Astrocyte (in vitro differentiated cells and primary cell): ENCODE measurements at regions not wholly inside any gene's neighbourhood (a gene's known extent, or its start where the extent isn't known, plus 50 kb on each side); places are given as distances from the start of the nearest gene placed in this dataset.

Experiments used
- DNase-seq: peaks from one replicate; pipeline ENCODE4 v3.0.0-alpha.2; 2010; ENCODE audit warnings: low read depth
- FAIRE-seq: peaks from 2 replicates; lab custom pipeline; 2011; peaks lifted over from hg19 to GRCh38; lab: Jason Lieb, UNC
- H2AFZ ChIP-seq: 2 replicates; pipeline ENCODE4 v1.6.0; 2012; ENCODE audit warnings: low read depth, low read length, inconsistent platforms
- H3K27ac ChIP-seq: 2 replicates; pipeline ENCODE4 v1.5.1; 2011; ENCODE audit warnings: low read depth, low read length, inconsistent platforms
- H3K27me3 ChIP-seq: 2 replicates; pipeline ENCODE4 v1.6.0; 2011; ENCODE audit warnings: low read length, inconsistent platforms; ENCODE audit not compliant: insufficient read depth
- H3K36me3 ChIP-seq: 2 replicates; pipeline ENCODE4 v1.5.1; 2011; ENCODE audit warnings: low read length, inconsistent platforms; ENCODE audit not compliant: insufficient read depth
- H3K4me1 ChIP-seq: 2 replicates; pipeline ENCODE4 v1.5.1; 2011; ENCODE audit warnings: low read length, inconsistent platforms; ENCODE audit not compliant: insufficient read depth
- H3K4me2 ChIP-seq: 2 replicates; pipeline ENCODE4 v1.6.0; 2012; ENCODE audit warnings: low read length, inconsistent platforms
- H3K4me3 ChIP-seq: 2 replicates; pipeline ENCODE4 v1.5.1; 2011; ENCODE audit warnings: low read depth, mild to moderate bottlenecking, low read length, inconsistent platforms; ENCODE audit not compliant: insufficient read depth
- H3K79me2 ChIP-seq: 2 replicates; pipeline ENCODE4 v1.6.0; 2012; ENCODE audit warnings: mild to moderate bottlenecking, low read length, inconsistent platforms; ENCODE audit not compliant: insufficient read depth
- H3K9ac ChIP-seq: 2 replicates; pipeline ENCODE4 v1.6.0; 2012; ENCODE audit warnings: mild to moderate bottlenecking, low read length, inconsistent platforms
- H3K9me3 ChIP-seq: 2 replicates; pipeline ENCODE4 v1.5.1; 2012; ENCODE audit warnings: low read depth, mild to moderate bottlenecking, low read length, inconsistent platforms; ENCODE audit not compliant: insufficient read depth
- H4K20me1 ChIP-seq: 2 replicates; pipeline ENCODE4 v1.6.0; 2012; ENCODE audit warnings: low read length, inconsistent platforms; ENCODE audit not compliant: insufficient read depth
- H3K27ac Mint-ChIP-seq: one replicate; pipeline ENCODE4 v1.8.0; 2021; ENCODE audit warnings: mild to moderate bottlenecking, mixed read lengths; ENCODE audit not compliant: unreplicated experiment
- H3K27me3 Mint-ChIP-seq: one replicate; pipeline ENCODE4 v1.8.0; 2021; ENCODE audit warnings: low read depth, mixed read lengths; ENCODE audit not compliant: unreplicated experiment
- H3K36me3 Mint-ChIP-seq: one replicate; pipeline ENCODE4 v1.8.0; 2021; ENCODE audit warnings: low read depth, mixed read lengths; ENCODE audit not compliant: unreplicated experiment
- H3K4me1 Mint-ChIP-seq: one replicate; pipeline ENCODE4 v1.8.0; 2021; ENCODE audit warnings: low read depth, mixed read lengths; ENCODE audit not compliant: unreplicated experiment
- H3K4me3 Mint-ChIP-seq: one replicate; pipeline ENCODE4 v1.8.0; 2021; ENCODE audit warnings: mild to moderate bottlenecking, moderate library complexity, mixed read lengths; ENCODE audit not compliant: unreplicated experiment
- H3K9me3 Mint-ChIP-seq: one replicate; pipeline ENCODE4 v1.8.0; 2021; ENCODE audit warnings: mild to moderate bottlenecking, mixed read lengths; ENCODE audit not compliant: unreplicated experiment
- EZH2 ChIP-seq: IDR thresholded peaks from 2 replicates; pipeline ENCODE4 v1.6.1; 2012; ENCODE audit warnings: mild to moderate bottlenecking, low read length, inconsistent platforms; ENCODE audit not compliant: insufficient read depth
- TF ChIP-seq, protein P1 (sequence below): IDR thresholded peaks from 2 replicates; pipeline ENCODE4 v1.5.1; 2011; ENCODE audit warnings: low read depth, mild to moderate bottlenecking, inconsistent platforms, low read length, moderate library complexity; ENCODE audit not compliant: insufficient read depth

DNA sequence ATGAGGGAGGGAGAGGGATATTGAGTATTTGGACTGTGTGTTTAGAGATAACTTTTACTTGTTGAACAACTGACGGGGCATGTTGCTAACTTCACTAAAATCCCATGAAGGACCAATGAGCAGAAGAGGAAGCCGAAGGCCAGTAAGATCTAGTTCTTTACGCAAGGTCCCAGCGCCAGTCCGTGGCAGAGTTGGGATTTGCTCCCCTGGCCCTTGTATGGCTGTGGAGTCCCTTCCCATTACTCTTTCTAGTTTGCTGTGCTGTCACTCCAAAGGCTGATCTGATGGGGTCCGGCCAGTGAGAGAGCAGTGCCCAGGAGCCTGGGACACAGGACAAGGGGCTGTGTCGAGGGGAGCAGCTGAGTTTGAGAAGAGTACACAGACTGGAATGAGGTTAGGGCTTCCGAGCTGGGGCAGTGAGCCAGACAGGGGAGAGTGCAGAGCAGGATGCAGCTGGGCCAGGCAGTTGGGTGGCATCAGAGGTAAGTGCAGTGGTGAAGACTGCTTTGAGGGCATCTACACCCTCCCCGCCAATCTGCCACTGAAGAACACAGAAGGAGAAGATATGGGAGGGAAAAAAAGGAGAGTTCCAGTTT lies 692.9 kb upstream of the HS6ST1 start:
- no peak overlapping the region for H3K4me3 ChIP-seq

DNA sequence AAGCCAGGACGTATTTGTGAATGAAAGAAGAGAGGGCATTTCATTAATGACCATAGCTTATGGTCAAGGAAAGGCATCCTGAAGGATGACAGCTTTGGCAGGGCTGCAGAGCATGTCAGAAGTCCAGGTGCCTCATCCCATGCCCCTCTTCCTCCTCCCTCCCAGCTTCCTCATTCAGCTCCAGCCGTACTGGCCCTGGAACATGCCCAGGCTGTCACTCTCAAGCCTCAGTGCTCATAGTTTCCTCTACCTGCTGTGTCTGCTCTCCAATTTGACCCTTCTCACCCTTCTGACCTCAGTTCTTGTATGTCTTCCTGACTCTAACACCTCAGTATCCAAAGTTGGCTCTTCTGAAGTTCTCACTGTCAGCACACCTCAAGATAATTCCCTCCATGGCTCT lies 695.8 kb upstream of the HS6ST1 start:
- no peaks in the 10 kb centered on the region for H3K9me3 ChIP-seq
- H3K4me2 ChIP-seq: no peak overlapping the region
- peaks cover 3% of the 10 kb centered on the region for H3K9me3 Mint-ChIP-seq
- no peak overlapping the region for H3K9ac ChIP-seq
- no peaks in the 10 kb centered on the region for H4K20me1 ChIP-seq
- H3K4me3 ChIP-seq: no peak overlapping the region
- no peak overlapping the region for H3K27ac Mint-ChIP-seq
- H3K79me2 ChIP-seq: no peaks in the 10 kb centered on the region
- no peaks in the 10 kb centered on the region for H3K27me3 ChIP-seq
- H3K36me3 Mint-ChIP-seq: no peaks in the 10 kb centered on the region
- no peaks in the 10 kb centered on the region for H3K36me3 ChIP-seq
- DNase-seq (no peak), FAIRE-seq (no peak)
- no peak overlapping the region for H3K27ac ChIP-seq
- no peak overlapping the region for H2AFZ ChIP-seq
- no peaks in the 10 kb centered on the region for H3K4me1 ChIP-seq
- H3K4me1 Mint-ChIP-seq: no peaks in the 10 kb centered on the region
- no peak overlapping the region for H3K4me3 Mint-ChIP-seq
- H3K27me3 Mint-ChIP-seq: peaks cover 27% of the 10 kb centered on the region
- TF ChIP-seq, protein P1, sequence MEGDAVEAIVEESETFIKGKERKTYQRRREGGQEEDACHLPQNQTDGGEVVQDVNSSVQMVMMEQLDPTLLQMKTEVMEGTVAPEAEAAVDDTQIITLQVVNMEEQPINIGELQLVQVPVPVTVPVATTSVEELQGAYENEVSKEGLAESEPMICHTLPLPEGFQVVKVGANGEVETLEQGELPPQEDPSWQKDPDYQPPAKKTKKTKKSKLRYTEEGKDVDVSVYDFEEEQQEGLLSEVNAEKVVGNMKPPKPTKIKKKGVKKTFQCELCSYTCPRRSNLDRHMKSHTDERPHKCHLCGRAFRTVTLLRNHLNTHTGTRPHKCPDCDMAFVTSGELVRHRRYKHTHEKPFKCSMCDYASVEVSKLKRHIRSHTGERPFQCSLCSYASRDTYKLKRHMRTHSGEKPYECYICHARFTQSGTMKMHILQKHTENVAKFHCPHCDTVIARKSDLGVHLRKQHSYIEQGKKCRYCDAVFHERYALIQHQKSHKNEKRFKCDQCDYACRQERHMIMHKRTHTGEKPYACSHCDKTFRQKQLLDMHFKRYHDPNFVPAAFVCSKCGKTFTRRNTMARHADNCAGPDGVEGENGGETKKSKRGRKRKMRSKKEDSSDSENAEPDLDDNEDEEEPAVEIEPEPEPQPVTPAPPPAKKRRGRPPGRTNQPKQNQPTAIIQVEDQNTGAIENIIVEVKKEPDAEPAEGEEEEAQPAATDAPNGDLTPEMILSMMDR: no peak
- no peak for TF ChIP-seq EZH2

More for the DNA sequence above, 692.9 kb upstream of the HS6ST1 start:
- no peak overlapping the region for H3K27ac Mint-ChIP-seq
- H3K79me2 ChIP-seq: no peaks in the 10 kb centered on the region
- H3K27ac ChIP-seq: no peak overlapping the region
- H3K9me3 ChIP-seq: no peaks in the 10 kb centered on the region
- H3K36me3 Mint-ChIP-seq: no peaks in the 10 kb centered on the region
- H3K4me1 ChIP-seq: no peaks in the 10 kb centered on the region
- H3K27me3 Mint-ChIP-seq: peaks cover 41% of the 10 kb centered on the region
- H2AFZ ChIP-seq: no peak overlapping the region
- no peaks in the 10 kb centered on the region for H4K20me1 ChIP-seq
- no peaks in the 10 kb centered on the region for H3K36me3 ChIP-seq
- no peak overlapping the region for H3K4me2 ChIP-seq
- DNase-seq (no peak), FAIRE-seq (no peak)
- H3K4me3 Mint-ChIP-seq: no peak overlapping the region
- no peak for TF ChIP-seq EZH2
- TF ChIP-seq, protein P1: no peak
- peaks cover 12% of the 10 kb centered on the region for H3K4me1 Mint-ChIP-seq
- H3K9ac ChIP-seq: no peak overlapping the region
- H3K27me3 ChIP-seq: no peaks in the 10 kb centered on the region
- H3K9me3 Mint-ChIP-seq: peaks cover 10% of the 10 kb centered on the region

DNA sequence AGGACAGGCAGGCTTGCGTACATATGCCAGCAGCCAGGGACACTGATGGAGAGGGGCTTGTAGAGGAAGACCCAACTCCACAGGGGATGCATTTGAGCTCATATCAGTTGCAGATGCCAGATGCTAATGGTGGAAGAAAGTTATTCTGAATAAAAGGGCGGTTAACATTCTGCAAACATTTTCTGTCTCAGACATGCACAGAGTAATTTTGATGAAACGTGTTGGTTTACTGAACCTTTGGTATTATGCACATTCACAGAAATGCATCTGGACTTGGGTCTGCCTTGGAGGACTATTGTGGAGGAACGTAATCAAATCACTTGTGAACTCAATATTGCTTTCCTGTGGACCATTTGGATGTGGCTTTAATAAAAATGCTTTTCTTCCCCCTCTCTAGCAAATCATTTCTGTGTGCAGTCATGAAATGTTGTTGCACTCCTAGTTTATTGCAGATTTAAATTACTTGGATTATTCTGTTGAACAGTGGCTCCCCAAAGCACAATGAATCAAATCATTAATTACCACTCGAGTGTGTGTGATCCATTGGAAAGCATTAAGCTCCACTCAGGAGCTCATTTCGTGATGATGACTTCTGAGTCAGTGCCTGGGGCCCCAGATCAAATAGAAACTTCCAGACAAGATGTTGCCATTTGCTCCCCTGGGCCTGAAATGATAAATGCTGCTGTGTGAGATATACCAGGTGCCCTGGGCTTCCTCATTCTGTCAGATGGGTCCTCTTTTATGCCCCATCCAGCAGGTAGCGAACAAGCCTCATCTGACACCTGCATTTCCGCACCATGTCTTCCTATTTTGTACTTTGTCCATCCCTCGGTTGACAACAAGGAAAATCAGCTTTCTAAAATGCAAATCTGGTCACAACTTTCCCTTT lies 697.0 kb upstream of the HS6ST1 start:
- no peak for FAIRE-seq
- no peaks in the 10 kb centered on the region for H3K36me3 Mint-ChIP-seq

More for the DNA sequence above, 697.0 kb upstream of the HS6ST1 start:
- Histone ChIP-seq H3K4me2 (no peak overlapping the region), H3K27me3 (no peaks in the 10 kb centered on the region), H3K36me3 (no peaks in the 10 kb centered on the region), H3K9me3 (no peaks in the 10 kb centered on the region), H4K20me1 (no peaks in the 10 kb centered on the region), H3K4me3 (no peak overlapping the region), H3K4me1 (no peaks in the 10 kb centered on the region), H3K79me2 (no peaks in the 10 kb centered on the region), H3K27ac (no peak overlapping the region), H2AFZ (no peak overlapping the region), H3K9ac (no peak overlapping the region)
- Mint-ChIP-seq H3K9me3 (peaks cover 3% of the 10 kb centered on the region), H3K4me3 (no peak overlapping the region), H3K27me3 (peaks cover 26% of the 10 kb centered on the region), H3K4me1 (no peaks in the 10 kb centered on the region), H3K27ac (no peak overlapping the region)
- no peak for TF ChIP-seq EZH2
- TF ChIP-seq, protein P1: no peak
- DNase-seq: no peak
